CD14-positive monocyte (primary cell): ENCODE measurements at regions not wholly inside any gene's neighbourhood (a gene's known extent, or its start where the extent isn't known, plus 50 kb on each side); places are given as distances from the start of the nearest gene placed in this dataset.

Experiments used
- DNase-seq, 3 donors: peaks; one replicate each; pipeline ENCODE4 v3.0.0-alpha.2; 2011 to 2022
- H2AFZ ChIP-seq: 2 replicates; pipeline ENCODE4 v1.6.0; 2012; ENCODE audit warnings: mild to moderate bottlenecking, low read depth, low read length, inconsistent platforms; ENCODE audit not compliant: insufficient read depth, poor library complexity, severe bottlenecking
- H3K27ac ChIP-seq, 2 donors: 1 replicate in 1 of 2; 2 replicates in 1 of 2; pipeline ENCODE4 v1.5.1; 2012 to 2013; ENCODE audit warnings: low read length in 2 of 2, control low read depth in 1 of 2, inconsistent platforms in 1 of 2, low read depth in 1 of 2, mild to moderate bottlenecking in 1 of 2
- H3K27me3 ChIP-seq, 2 donors: one replicate each; pipeline versions ENCODE4 v1.6.0 to v1.6.1; 2011 to 2013; ENCODE audit warnings: low read length in 2 of 2; ENCODE audit not compliant: control insufficient read depth in 2 of 2, insufficient read depth in 2 of 2
- H3K36me3 ChIP-seq, 2 donors: replicated peaks in 1 of 2; 1 replicate in 1 of 2; 2 replicates in 1 of 2; pipeline versions ENCODE4 v1.5.1 to v1.6.1; 2012 to 2013; ENCODE audit warnings: low read length in 2 of 2, control low read depth in 1 of 2, inconsistent platforms in 1 of 2, mild to moderate bottlenecking in 1 of 2; ENCODE audit not compliant: insufficient read depth in 2 of 2, control insufficient read depth in 1 of 2
- H3K4me1 ChIP-seq, 2 donors: 1 replicate in 1 of 2; 2 replicates in 1 of 2; pipeline versions ENCODE4 v1.5.1 to v1.6.1; 2012 to 2013; ENCODE audit warnings: low read length in 2 of 2, control low read depth in 1 of 2, inconsistent platforms in 1 of 2, mild to moderate bottlenecking in 1 of 2, moderate library complexity in 1 of 2; ENCODE audit not compliant: insufficient read depth in 2 of 2, control insufficient read depth in 1 of 2
- H3K4me2 ChIP-seq: replicated peaks from 2 replicates; pipeline ENCODE3; 2012; ENCODE audit warnings: low read length, moderate library complexity, mild to moderate bottlenecking; ENCODE audit not compliant: poor library complexity, severe bottlenecking; ENCODE audit errors: extremely low read depth
- H3K4me3 ChIP-seq, 3 experiments: fragments of 200-600 bp in 1 of 3; sonication (generic) in 1 of 3; replicated peaks in 1 of 3; 1 replicate in 2 of 3; 2 replicates in 1 of 3; pipeline ENCODE4 v1.5.1; 2011 to 2013; ENCODE audit warnings: low read length in 3 of 3, mild to moderate bottlenecking in 3 of 3, control low read depth in 2 of 3, low read depth in 2 of 3, inconsistent platforms in 1 of 3, moderate library complexity in 1 of 3
- H3K79me2 ChIP-seq: 2 replicates; pipeline ENCODE4 v1.6.0; 2012; ENCODE audit warnings: mild to moderate bottlenecking, control low read depth, inconsistent platforms, low read length, moderate library complexity; ENCODE audit not compliant: insufficient read depth
- H3K9ac ChIP-seq: 2 replicates; pipeline ENCODE4 v1.6.0; 2017; ENCODE audit warnings: low read length, mild to moderate bottlenecking; ENCODE audit not compliant: insufficient read depth, poor library complexity, severe bottlenecking
- H3K9me3 ChIP-seq, 2 donors: replicated peaks in 1 of 2; 1 replicate in 1 of 2; 2 replicates in 1 of 2; pipeline versions ENCODE4 v1.5.1 to v1.6.1; 2012 to 2013; ENCODE audit warnings: low read length in 2 of 2, control low read depth in 1 of 2; ENCODE audit not compliant: control insufficient read depth in 1 of 2, insufficient read depth in 1 of 2
- H4K20me1 ChIP-seq: 2 replicates; pipeline ENCODE4 v1.6.0; 2012; ENCODE audit warnings: mild to moderate bottlenecking, low read length, control low read depth, moderate library complexity; ENCODE audit not compliant: insufficient read depth
- H3K27ac Mint-ChIP-seq, 7 donors: one replicate each; pipeline ENCODE4 v1.8.0; 2020; ENCODE audit warnings: mild to moderate bottlenecking in 7 of 7, mixed read lengths in 7 of 7, moderate library complexity in 6 of 7, inconsistent platforms in 2 of 7
- H3K27me3 Mint-ChIP-seq, 3 donors: one replicate each; pipeline ENCODE4 v1.8.0; 2021 to 2022; ENCODE audit warnings: low read depth in 3 of 3, mild to moderate bottlenecking in 3 of 3, mixed read lengths in 3 of 3, moderate library complexity in 3 of 3, inconsistent platforms in 1 of 3
- H3K36me3 Mint-ChIP-seq, 2 donors: one replicate each; pipeline ENCODE4 v1.8.0; 2020; ENCODE audit warnings: mixed read lengths in 2 of 2, inconsistent platforms in 1 of 2, mild to moderate bottlenecking in 1 of 2
- H3K4me1 Mint-ChIP-seq: one replicate; pipeline ENCODE4 v1.8.0; 2020; ENCODE audit warnings: mild to moderate bottlenecking, mixed read lengths
- H3K4me3 Mint-ChIP-seq, 2 donors: one replicate each; pipeline ENCODE4 v1.8.0; 2020; ENCODE audit warnings: mild to moderate bottlenecking in 2 of 2, mixed read lengths in 2 of 2, moderate library complexity in 1 of 2
- H3K9me3 Mint-ChIP-seq, 7 donors: one replicate each; pipeline ENCODE4 v1.8.0; 2020 to 2022; ENCODE audit warnings: mixed read lengths in 7 of 7, mild to moderate bottlenecking in 6 of 7, moderate library complexity in 6 of 7, inconsistent platforms in 2 of 7
- WGBS: methylation state at CpG from one replicate; pipeline ENCODE4 v1.1.5; 2013; ENCODE audit warnings: missing lambda C conversion rate; ENCODE audit not compliant: insufficient coverage; 5-methylcytosine and 5-hydroxymethylcytosine counted together
- intact Hi-C, 2 donors: fragments of 100-400 bp; cut with micrococcal nuclease; formaldehyde crosslinking; loops; one replicate each; pipeline versions ENCODE4 v1.15.0 to v1.15.1; 2023
- TF ChIP-seq, protein P1 (sequence below): fragments of 200-600 bp; IDR thresholded peaks from one replicate; pipeline ENCODE4 v1.8.0; 2022; ENCODE audit warnings: antibody characterized with exemption, mild to moderate bottlenecking

- H3K9ac ChIP-seq = no peak overlapping the region
- H3K4me3 ChIP-seq = no peak overlapping the region
- no peak overlapping the region for H2AFZ ChIP-seq
- H3K36me3 ChIP-seq = no peaks in the 10 kb centered on the region
- Mint-ChIP-seq H3K27ac (no peak overlapping the region), H3K4me1 (no peaks in the 10 kb centered on the region), H3K36me3 (no peaks in the 10 kb centered on the region), H3K4me3 (no peak overlapping the region), H3K9me3 (peaks cover 0 to 15% (median 2%) of the 10 kb centered on the region in 7 donors), H3K27me3 (peaks cover 0 to 3% (median 0%) of the 10 kb centered on the region in 3 donors)
- no peak for DNase-seq
- intact Hi-C loops = no loop called here
- H4K20me1 ChIP-seq = no peaks in the 10 kb centered on the region
- H3K9me3 ChIP-seq = no peaks in the 10 kb centered on the region
- WGBS = 55% methylated on average over 7 of the region's 15 CpGs
- no peak overlapping the region for H3K27ac ChIP-seq
- no peaks in the 10 kb centered on the region for H3K27me3 ChIP-seq
- no peaks in the 10 kb centered on the region for H3K79me2 ChIP-seq
- no peaks in the 10 kb centered on the region for H3K4me1 ChIP-seq
- no peak overlapping the region for H3K4me2 ChIP-seq
- TF ChIP-seq, protein P1, sequence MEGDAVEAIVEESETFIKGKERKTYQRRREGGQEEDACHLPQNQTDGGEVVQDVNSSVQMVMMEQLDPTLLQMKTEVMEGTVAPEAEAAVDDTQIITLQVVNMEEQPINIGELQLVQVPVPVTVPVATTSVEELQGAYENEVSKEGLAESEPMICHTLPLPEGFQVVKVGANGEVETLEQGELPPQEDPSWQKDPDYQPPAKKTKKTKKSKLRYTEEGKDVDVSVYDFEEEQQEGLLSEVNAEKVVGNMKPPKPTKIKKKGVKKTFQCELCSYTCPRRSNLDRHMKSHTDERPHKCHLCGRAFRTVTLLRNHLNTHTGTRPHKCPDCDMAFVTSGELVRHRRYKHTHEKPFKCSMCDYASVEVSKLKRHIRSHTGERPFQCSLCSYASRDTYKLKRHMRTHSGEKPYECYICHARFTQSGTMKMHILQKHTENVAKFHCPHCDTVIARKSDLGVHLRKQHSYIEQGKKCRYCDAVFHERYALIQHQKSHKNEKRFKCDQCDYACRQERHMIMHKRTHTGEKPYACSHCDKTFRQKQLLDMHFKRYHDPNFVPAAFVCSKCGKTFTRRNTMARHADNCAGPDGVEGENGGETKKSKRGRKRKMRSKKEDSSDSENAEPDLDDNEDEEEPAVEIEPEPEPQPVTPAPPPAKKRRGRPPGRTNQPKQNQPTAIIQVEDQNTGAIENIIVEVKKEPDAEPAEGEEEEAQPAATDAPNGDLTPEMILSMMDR = no peak
Observed at GRCh38 chr7:46215987-46216567, 295.0 kb upstream of the IGFBP3 start.

GRCh38 chr7:46214526-46214925 is 293.5 kb upstream of the IGFBP3 start:
- Histone ChIP-seq H3K27ac (no peak overlapping the region), H3K4me3 (no peak overlapping the region), H3K4me1 (no peaks in the 10 kb centered on the region), H3K79me2 (no peaks in the 10 kb centered on the region), H3K27me3 (no peaks in the 10 kb centered on the region), H3K9me3 (no peaks in the 10 kb centered on the region), H3K9ac (no peak overlapping the region), H4K20me1 (no peaks in the 10 kb centered on the region), H3K4me2 (no peak overlapping the region), H3K36me3 (no peaks in the 10 kb centered on the region), H2AFZ (no peak overlapping the region)
- DNase-seq = no peak
- intact Hi-C loops = no loop called here
- TF ChIP-seq, protein P1 = no peak
- Mint-ChIP-seq H3K4me1 (no peaks in the 10 kb centered on the region), H3K27me3 (peaks cover 0 to 3% (median 2%) of the 10 kb centered on the region in 3 donors), H3K36me3 (no peaks in the 10 kb centered on the region), H3K4me3 (no peak overlapping the region), H3K9me3 (peaks cover 0 to 15% (median 2%) of the 10 kb centered on the region in 7 donors), H3K27ac (no peak overlapping the region)
- WGBS = 88% methylated on average over 1 of the region's 1 CpG
